ENCODE measurements at regions not wholly inside any gene's neighbourhood (a gene's known extent, or its start where the extent isn't known, plus 50 kb on each side); places are given as distances from the start of the nearest gene placed in this dataset.

DNA sequence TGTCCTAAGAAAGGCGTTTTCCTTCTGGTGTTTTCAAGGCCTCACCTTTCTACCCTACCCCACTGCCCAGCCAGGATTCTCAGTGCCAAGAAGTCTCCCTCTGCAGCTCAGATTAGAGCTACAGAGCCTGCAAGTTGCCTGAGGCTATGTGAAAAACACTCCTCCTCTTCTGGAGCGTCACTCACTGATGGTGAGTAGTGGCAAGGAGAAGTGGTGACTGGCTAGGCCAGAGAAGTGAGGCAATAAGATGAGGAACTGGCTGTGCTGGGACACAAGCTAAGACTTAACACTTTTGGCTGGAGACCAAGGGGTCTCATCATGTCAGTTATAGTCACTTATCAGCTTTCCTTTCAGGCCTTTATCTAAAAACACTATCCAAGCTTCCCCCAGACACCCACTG lies 86.7 kb upstream of the PRKAR2B start:
- DNase-seq: no peak
- no peaks in the 10 kb centered on the region for H3K4me1 Mint-ChIP-seq (ENCODE audit: low read depth)
- no peak overlapping the region for H3K4me3 Mint-ChIP-seq
- H3K27ac Mint-ChIP-seq: no peak overlapping the region
- H3K9me3 Mint-ChIP-seq: no peaks in the 10 kb centered on the region
- no peaks in the 10 kb centered on the region for H3K36me3 Mint-ChIP-seq (ENCODE audit: insufficient read depth in 2 of 2)
- H3K27me3 Mint-ChIP-seq (ENCODE audit: low read depth): no peaks in the 10 kb centered on the region
- no peak for ATAC-seq (replicated peaks in 1 of 2)

DNA sequence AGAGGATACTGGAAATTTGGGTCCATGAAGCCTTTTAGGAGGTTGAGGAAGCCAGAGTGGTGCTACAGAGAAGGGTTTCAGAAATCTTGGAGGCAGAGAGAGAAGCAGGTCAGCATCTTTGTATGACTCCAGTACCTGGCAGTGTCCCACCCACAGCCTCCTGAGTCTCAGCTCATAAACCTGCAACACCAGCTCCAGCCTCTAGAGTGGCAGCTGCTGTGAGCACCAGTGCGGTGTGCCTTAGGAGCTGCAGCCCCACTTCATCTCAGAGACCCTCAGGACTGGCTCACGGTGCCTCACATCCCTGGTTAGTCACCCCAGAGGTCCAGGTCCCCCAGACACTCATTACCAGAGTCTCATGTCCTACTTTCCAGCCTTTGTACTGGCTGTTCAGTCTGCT lies 84.8 kb upstream of the PRKAR2B start:
- H3K4me3 Mint-ChIP-seq: no peak overlapping the region
- no peaks in the 10 kb centered on the region for H3K9me3 Mint-ChIP-seq
- peak in 1 of 2 donors; percentile 50 for ATAC-seq (replicated peaks in 1 of 2)
- H3K27ac Mint-ChIP-seq: no peak overlapping the region
- no peaks in the 10 kb centered on the region for H3K27me3 Mint-ChIP-seq (ENCODE audit: low read depth)
- peak; percentile 4 to 5 for DNase-seq
- H3K36me3 Mint-ChIP-seq (ENCODE audit: insufficient read depth in 2 of 2): no peaks in the 10 kb centered on the region
- H3K4me1 Mint-ChIP-seq (ENCODE audit: low read depth): no peaks in the 10 kb centered on the region

- Mint-ChIP-seq H3K4me1 (ENCODE audit: low read depth) (no peaks in the 10 kb centered on the region), H3K36me3 (ENCODE audit: insufficient read depth in 2 of 2) (no peaks in the 10 kb centered on the region), H3K4me3 (no peak overlapping the region), H3K27me3 (ENCODE audit: low read depth) (no peaks in the 10 kb centered on the region), H3K9me3 (no peaks in the 10 kb centered on the region), H3K27ac (no peak overlapping the region)
- no peak for ATAC-seq (replicated peaks in 1 of 2)
- DNase-seq: no peak
Observed at GRCh38 chr7:106962751-106963150, 81.8 kb upstream of the PRKAR2B start.

DNA sequence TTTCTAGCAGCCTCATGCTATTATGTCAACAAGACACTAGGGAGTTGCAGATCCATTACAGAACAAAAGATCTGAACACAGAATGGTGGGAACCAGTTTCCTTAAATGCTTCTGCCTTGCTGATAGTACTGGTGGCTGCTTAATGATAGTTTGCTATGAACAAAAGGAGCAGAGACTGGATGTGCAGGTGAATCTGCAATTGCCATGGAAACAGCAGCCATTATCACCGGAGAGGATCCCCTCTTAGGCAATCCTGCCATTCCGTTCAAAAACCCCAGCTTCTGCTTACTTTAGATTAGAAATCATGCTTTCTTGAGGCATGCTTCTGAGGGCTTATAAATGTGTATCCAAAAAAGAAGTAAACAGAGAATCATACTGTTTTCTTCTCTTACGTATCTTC lies 80.0 kb upstream of the PRKAR2B start:
- no peak for ATAC-seq (replicated peaks in 1 of 2)

DNA sequence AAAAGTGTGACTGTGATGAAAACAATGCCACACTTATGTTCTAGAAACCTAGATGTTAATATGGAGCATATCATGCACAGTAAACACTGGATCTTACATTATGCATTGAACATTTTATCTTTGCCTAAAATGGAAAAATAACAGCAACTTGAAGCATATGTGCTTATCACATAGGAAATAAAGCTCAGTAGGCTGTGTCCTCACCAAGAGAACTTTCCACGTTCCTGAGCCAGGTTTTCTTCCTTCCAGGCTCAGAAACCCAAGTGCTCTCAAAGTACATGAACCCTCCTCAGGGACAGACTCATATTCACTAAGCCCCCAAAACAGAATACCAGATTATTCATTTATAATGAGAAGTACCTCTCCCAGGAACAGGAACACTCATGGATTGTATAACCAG lies 79.4 kb upstream of the PRKAR2B start:
- no peaks in the 10 kb centered on the region for H3K27me3 Mint-ChIP-seq (ENCODE audit: low read depth)
- H3K4me1 Mint-ChIP-seq (ENCODE audit: low read depth): no peaks in the 10 kb centered on the region
- no peak for ATAC-seq (replicated peaks in 1 of 2)
- DNase-seq: no peak
- H3K27ac Mint-ChIP-seq: no peak overlapping the region
- H3K9me3 Mint-ChIP-seq: no peaks in the 10 kb centered on the region
- H3K4me3 Mint-ChIP-seq: no peak overlapping the region
- H3K36me3 Mint-ChIP-seq (ENCODE audit: insufficient read depth in 2 of 2): no peaks in the 10 kb centered on the region

More for the DNA sequence above, 80.0 kb upstream of the PRKAR2B start:
- no peaks in the 10 kb centered on the region for H3K4me1 Mint-ChIP-seq (ENCODE audit: low read depth)
- H3K27me3 Mint-ChIP-seq (ENCODE audit: low read depth): no peaks in the 10 kb centered on the region
- no peaks in the 10 kb centered on the region for H3K36me3 Mint-ChIP-seq (ENCODE audit: insufficient read depth in 2 of 2)
- no peak overlapping the region for H3K4me3 Mint-ChIP-seq
- no peaks in the 10 kb centered on the region for H3K9me3 Mint-ChIP-seq
- no peak overlapping the region for H3K27ac Mint-ChIP-seq
- DNase-seq: no peak

GRCh38 chr7:106966121-106966520 lies 78.4 kb upstream of the PRKAR2B start:
- Mint-ChIP-seq H3K9me3 (no peaks in the 10 kb centered on the region), H3K36me3 (ENCODE audit: insufficient read depth in 2 of 2) (no peaks in the 10 kb centered on the region), H3K27me3 (ENCODE audit: low read depth) (no peaks in the 10 kb centered on the region), H3K4me3 (no peak overlapping the region), H3K27ac (no peak overlapping the region), H3K4me1 (ENCODE audit: low read depth) (no peaks in the 10 kb centered on the region)
- no peak for ATAC-seq (replicated peaks in 1 of 2)
- DNase-seq: no peak

GRCh38 chr7:106968160-106968559 lies 76.3 kb upstream of the PRKAR2B start:
- Mint-ChIP-seq H3K27ac (no peak overlapping the region), H3K4me3 (no peak overlapping the region), H3K4me1 (ENCODE audit: low read depth) (no peaks in the 10 kb centered on the region), H3K9me3 (no peaks in the 10 kb centered on the region), H3K36me3 (ENCODE audit: insufficient read depth in 2 of 2) (no peaks in the 10 kb centered on the region), H3K27me3 (ENCODE audit: low read depth) (no peaks in the 10 kb centered on the region)
- DNase-seq: no peak
- no peak for ATAC-seq (replicated peaks in 1 of 2)

GRCh38 chr7:106978425-106979420 lies 65.8 kb upstream of the PRKAR2B start:
- Mint-ChIP-seq H3K27ac (no peak overlapping the region), H3K27me3 (ENCODE audit: low read depth) (no peaks in the 10 kb centered on the region)
- DNase-seq: no peak

GRCh38 chr7:106979551-106980357 lies 64.8 kb upstream of the PRKAR2B start:
- Mint-ChIP-seq H3K9me3 (peaks cover 0 to 1% of the 10 kb centered on the region in 2 donors), H3K27ac (no peak overlapping the region), H3K4me3 (no peak overlapping the region), H3K27me3 (ENCODE audit: low read depth) (no peaks in the 10 kb centered on the region), H3K4me1 (ENCODE audit: low read depth) (no peaks in the 10 kb centered on the region), H3K36me3 (ENCODE audit: insufficient read depth in 2 of 2) (no peaks in the 10 kb centered on the region)
- ATAC-seq (replicated peaks in 1 of 2) (no peak), DNase-seq (no peak)

More at GRCh38 chr7:106978425-106979420, 65.8 kb upstream of the PRKAR2B start:
- no peak for ATAC-seq (replicated peaks in 1 of 2)
- H3K9me3 Mint-ChIP-seq: peaks cover 0 to 1% of the 10 kb centered on the region in 2 donors
- no peaks in the 10 kb centered on the region for H3K4me1 Mint-ChIP-seq (ENCODE audit: low read depth)
- H3K4me3 Mint-ChIP-seq: no peak overlapping the region
- H3K36me3 Mint-ChIP-seq (ENCODE audit: insufficient read depth in 2 of 2): no peaks in the 10 kb centered on the region

DNA sequence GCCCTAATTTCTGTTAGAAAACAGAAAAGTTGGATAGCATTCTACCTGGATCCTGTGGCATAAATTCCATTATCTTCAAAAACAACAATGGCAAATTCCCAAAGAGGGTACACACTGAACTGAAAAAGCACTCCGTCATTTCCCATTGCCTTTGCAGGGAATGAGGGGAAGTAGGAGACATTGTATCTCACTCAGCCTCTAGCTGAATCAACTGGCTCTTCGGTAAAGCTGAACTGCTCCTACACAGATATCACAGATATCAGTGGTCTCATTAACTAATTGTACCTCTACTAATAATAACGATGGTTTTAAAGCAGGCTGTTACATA lies 64.2 kb upstream of the PRKAR2B start:
- Mint-ChIP-seq H3K27me3 (ENCODE audit: low read depth) (no peaks in the 10 kb centered on the region), H3K4me3 (no peak overlapping the region), H3K36me3 (ENCODE audit: insufficient read depth in 2 of 2) (no peaks in the 10 kb centered on the region), H3K4me1 (ENCODE audit: low read depth) (no peaks in the 10 kb centered on the region), H3K27ac (no peak overlapping the region), H3K9me3 (peaks cover 0 to 1% of the 10 kb centered on the region in 2 donors)
- DNase-seq (no peak), ATAC-seq (replicated peaks in 1 of 2) (no peak)

GRCh38 chr7:106982415-106982814 lies 62.1 kb upstream of the PRKAR2B start:
- Mint-ChIP-seq H3K36me3 (ENCODE audit: insufficient read depth in 2 of 2) (no peaks in the 10 kb centered on the region), H3K4me1 (ENCODE audit: low read depth) (no peaks in the 10 kb centered on the region), H3K4me3 (no peak overlapping the region), H3K27me3 (ENCODE audit: low read depth) (no peaks in the 10 kb centered on the region), H3K9me3 (no peaks in the 10 kb centered on the region), H3K27ac (no peak overlapping the region)
- DNase-seq (no peak), ATAC-seq (replicated peaks in 1 of 2) (no peak)

DNA sequence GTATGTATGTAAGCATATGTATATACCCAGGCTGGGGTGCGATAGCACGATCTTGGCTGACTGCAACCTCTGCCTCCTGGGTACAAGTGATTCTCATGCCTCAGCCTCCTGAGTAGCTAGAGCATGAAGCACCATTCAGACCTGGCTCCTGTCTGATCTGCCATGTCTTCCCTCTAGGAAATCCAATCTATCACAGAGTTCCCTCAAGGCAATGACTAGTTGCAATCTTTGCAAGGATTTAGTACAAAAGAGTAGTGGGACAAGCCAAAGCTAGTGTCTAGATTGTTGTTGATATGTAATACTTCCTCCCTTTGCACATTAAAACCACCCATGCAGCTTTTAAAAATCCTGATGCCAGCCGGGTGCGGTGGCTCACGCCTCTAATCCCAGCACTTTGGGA lies 60.5 kb upstream of the PRKAR2B start:
- no peaks in the 10 kb centered on the region for H3K27me3 Mint-ChIP-seq (ENCODE audit: low read depth)
- no peaks in the 10 kb centered on the region for H3K9me3 Mint-ChIP-seq
- no peak overlapping the region for H3K4me3 Mint-ChIP-seq
- no peak for DNase-seq
- H3K36me3 Mint-ChIP-seq (ENCODE audit: insufficient read depth in 2 of 2): no peaks in the 10 kb centered on the region
- no peaks in the 10 kb centered on the region for H3K4me1 Mint-ChIP-seq (ENCODE audit: low read depth)
- H3K27ac Mint-ChIP-seq: no peak overlapping the region
- no peak for ATAC-seq (replicated peaks in 1 of 2)

DNA sequence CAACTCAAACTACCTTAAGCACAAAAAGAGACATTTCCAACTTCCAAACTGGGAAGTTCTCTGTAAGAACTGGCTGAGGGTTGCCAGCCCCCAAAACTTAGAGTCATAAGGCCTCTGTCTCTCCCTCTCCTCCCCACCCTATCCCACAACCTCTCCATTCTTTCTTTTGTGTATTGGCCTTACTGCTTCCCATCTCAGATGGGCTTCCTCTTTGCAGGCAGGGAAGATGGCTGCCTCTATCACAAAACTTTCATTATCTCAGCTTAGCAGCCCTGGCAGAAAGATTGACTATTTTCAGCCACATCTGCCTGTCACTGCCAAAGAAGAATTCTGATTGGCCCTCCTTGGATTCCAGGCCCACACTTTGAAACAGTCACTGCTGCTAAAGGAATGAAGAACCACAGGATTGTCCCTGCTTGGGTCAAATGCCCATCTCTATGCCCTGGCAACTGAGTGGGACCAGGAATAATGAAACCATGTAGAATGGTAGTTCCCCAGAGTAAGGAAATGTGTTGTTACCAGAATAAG lies 58.0 kb upstream of the PRKAR2B start:
- H3K27me3 Mint-ChIP-seq (ENCODE audit: low read depth): no peaks in the 10 kb centered on the region

More for the DNA sequence above, 58.0 kb upstream of the PRKAR2B start:
- no peak for ATAC-seq (replicated peaks in 1 of 2)
- Mint-ChIP-seq H3K4me1 (ENCODE audit: low read depth) (no peaks in the 10 kb centered on the region), H3K9me3 (no peaks in the 10 kb centered on the region), H3K36me3 (ENCODE audit: insufficient read depth in 2 of 2) (no peaks in the 10 kb centered on the region), H3K27ac (no peak overlapping the region), H3K4me3 (no peak overlapping the region)
- no peak for DNase-seq

All from activated T-cell treated with anti-CD3 and anti-CD28 coated beads, Interleukin-2, amount 50 U/mL, for 72 hours (primary cell).